GM23338 (cell line): ENCODE measurements at regions not wholly inside any gene's neighbourhood (a gene's known extent, or its start where the extent isn't known, plus 50 kb on each side); places are given as distances from the start of the nearest gene placed in this dataset.

ENCODE experiments used
- ATAC-seq: fragments of 200-7000 bp; cut with Tn5 transposase; 3 replicates; pipeline ENCODE4 v1.9.1; 2020
- DNase-seq: peaks from one replicate; pipeline ENCODE4 v3.0.0-alpha.2; 2015; ENCODE audit warnings: low spot score
- H2AFZ ChIP-seq: fragments of 200-600 bp; sonication (generic); 2 replicates; pipeline ENCODE4 v1.8.0; 2016; ENCODE audit warnings: antibody characterized with exemption, mild to moderate bottlenecking, moderate library complexity
- H3F3A ChIP-seq: fragments of 200-600 bp; sonication (generic); replicated peaks from 2 replicates; pipeline ENCODE4 v1.8.0; 2017; ENCODE audit warnings: antibody characterized with exemption, mixed run types, low read depth
- H3K27ac ChIP-seq: fragments of 200-600 bp; sonication (generic); 2 replicates; pipeline ENCODE4 v1.6.1; 2016; ENCODE audit warnings: low read depth
- H3K27me3 ChIP-seq: fragments of 200-600 bp; sonication (generic); 2 replicates; pipeline ENCODE4 v1.8.0; 2016; ENCODE audit warnings: mild to moderate bottlenecking, mixed run types, moderate library complexity; ENCODE audit not compliant: insufficient read depth
- H3K36me3 ChIP-seq: fragments of 200-600 bp; sonication (generic); 2 replicates; pipeline ENCODE4 v1.8.0; 2016; ENCODE audit warnings: mild to moderate bottlenecking; ENCODE audit not compliant: insufficient read depth
- H3K4me1 ChIP-seq: fragments of 200-600 bp; sonication (generic); 2 replicates; pipeline ENCODE4 v1.8.0; 2016; ENCODE audit warnings: mild to moderate bottlenecking, moderate library complexity; ENCODE audit not compliant: insufficient read depth
- H3K4me2 ChIP-seq: fragments of 200-600 bp; sonication (generic); 2 replicates; pipeline ENCODE4 v1.7.1; 2017; ENCODE audit warnings: mixed run types
- H3K4me3 ChIP-seq: fragments of 200-600 bp; sonication (generic); 2 replicates; pipeline ENCODE4 v1.6.1; 2016; ENCODE audit warnings: mixed run types
- H3K79me2 ChIP-seq: fragments of 200-600 bp; sonication (generic); replicated peaks from 2 replicates; pipeline ENCODE4 v1.8.0; 2017; ENCODE audit warnings: mild to moderate bottlenecking; ENCODE audit not compliant: insufficient read depth
- H3K9me2 ChIP-seq: fragments of 200-600 bp; sonication (generic); 2 replicates; pipeline ENCODE4 v1.8.0; 2017; ENCODE audit not compliant: insufficient read depth
- H4K20me1 ChIP-seq: fragments of 200-600 bp; sonication (generic); replicated peaks from 2 replicates; pipeline ENCODE4 v1.8.0; 2017; ENCODE audit warnings: mild to moderate bottlenecking; ENCODE audit not compliant: insufficient read depth
- H3K27ac Mint-ChIP-seq: 2 replicates; pipeline ENCODE4 v1.8.0; 2020; ENCODE audit warnings: inconsistent platforms, mild to moderate bottlenecking, moderate library complexity, mixed read lengths
- H3K27me3 Mint-ChIP-seq: 3 replicates; pipeline ENCODE4 v1.8.0; 2022; ENCODE audit warnings: low read depth, mild to moderate bottlenecking, moderate library complexity, mixed read lengths, inconsistent platforms; ENCODE audit not compliant: insufficient read depth, poor library complexity
- H3K36me3 Mint-ChIP-seq: 3 replicates; pipeline ENCODE4 v1.8.0; 2021; ENCODE audit warnings: low read depth, mild to moderate bottlenecking, inconsistent platforms, moderate library complexity, mixed read lengths
- H3K4me1 Mint-ChIP-seq: 3 replicates; pipeline ENCODE4 v1.8.0; 2020; ENCODE audit warnings: mild to moderate bottlenecking, inconsistent platforms, mixed read lengths
- H3K4me3 Mint-ChIP-seq: 3 replicates; pipeline ENCODE4 v1.8.0; 2021; ENCODE audit warnings: moderate library complexity, mild to moderate bottlenecking, inconsistent platforms, mixed read lengths
- H3K9me3 Mint-ChIP-seq: 3 replicates; pipeline ENCODE4 v1.8.0; 2020; ENCODE audit warnings: moderate library complexity, mild to moderate bottlenecking, inconsistent platforms, mixed read lengths
- CREB1 ChIP-seq: fragments of 250-450 bp; sonication (Bioruptor Pico); IDR thresholded peaks from 2 replicates; pipeline ENCODE4 v1.5.0; 2020; ENCODE audit warnings: low read depth, mild to moderate bottlenecking, moderate library complexity
- ETS1 ChIP-seq: IDR thresholded peaks from 2 replicates; pipeline ENCODE4 v1.6.1; 2016; ENCODE audit warnings: antibody characterized with exemption
- EZH2 ChIP-seq: fragments of 200-600 bp; sonication (generic); IDR thresholded peaks from one replicate; pipeline ENCODE4 v1.8.0; 2017; ENCODE audit warnings: antibody characterized with exemption, mild to moderate bottlenecking, low read depth; ENCODE audit not compliant: unreplicated experiment
- EZH2phosphoT487 ChIP-seq: fragments of 200-600 bp; sonication (generic); IDR thresholded peaks from one replicate; pipeline ENCODE4 v1.8.1; 2018; ENCODE audit warnings: antibody characterized with exemption; ENCODE audit not compliant: unreplicated experiment
- JUNB ChIP-seq: IDR thresholded peaks from one replicate; pipeline ENCODE4 v1.6.1; 2016; ENCODE audit warnings: antibody characterized with exemption; ENCODE audit not compliant: unreplicated experiment
- REST ChIP-seq: IDR thresholded peaks from one replicate; pipeline ENCODE4 v1.6.1; 2018; ENCODE audit warnings: antibody characterized with exemption; ENCODE audit not compliant: unreplicated experiment
- STAT1 ChIP-seq: IDR thresholded peaks from one replicate; pipeline ENCODE4 v1.6.1; 2016; ENCODE audit warnings: antibody characterized with exemption; ENCODE audit not compliant: unreplicated experiment
- ZNF114 ChIP-seq: fragments of 250-450 bp; sonication (Bioruptor Pico); IDR thresholded peaks from 2 replicates; pipeline ENCODE4 v1.5.0; 2020; ENCODE audit warnings: mild to moderate bottlenecking, moderate library complexity
- ZNF462 ChIP-seq: fragments of 250-450 bp; sonication (Bioruptor Pico); IDR thresholded peaks from 2 replicates; pipeline ENCODE4 v1.5.0; 2020; ENCODE audit warnings: mild to moderate bottlenecking, moderate library complexity

GRCh38 chr10:93215312-93215711, 141.6 kb downstream of the CYP26A1 start:
- Mint-ChIP-seq H3K27me3 (peaks cover 10% of the 10 kb centered on the region), H3K36me3 (no peaks in the 10 kb centered on the region), H3K4me3 (no peak overlapping the region), H3K4me1 (peaks cover 2% of the 10 kb centered on the region; the same call in 1 of the 3 replicates), H3K27ac (no peak overlapping the region), H3K9me3 (no peaks in the 10 kb centered on the region)
- ATAC-seq, result no peak
- no peak overlapping the region for H3K27ac ChIP-seq
- H3F3A ChIP-seq, result no peaks in the 10 kb centered on the region
- H2AFZ ChIP-seq, result no peak overlapping the region
- no peaks in the 10 kb centered on the region for H3K27me3 ChIP-seq
- no peak overlapping the region for H3K4me3 ChIP-seq
- no peaks in the 10 kb centered on the region for H3K4me1 ChIP-seq
- TF ChIP-seq EZH2phosphoT487 (no peak), ZNF462 (CRISPR knock-in tag) (no peak), JUNB (no peak)
- no peaks in the 10 kb centered on the region for H4K20me1 ChIP-seq
- H3K79me2 ChIP-seq, result no peaks in the 10 kb centered on the region
- peaks cover 11% of the 10 kb centered on the region for H3K9me2 ChIP-seq
- H3K36me3 ChIP-seq, result no peaks in the 10 kb centered on the region
- H3K4me2 ChIP-seq, result no peak overlapping the region
- no peak for DNase-seq

- Histone ChIP-seq H2AFZ (no peak overlapping the region; the same call in 1 of the 2 replicates), H3K36me3 (no peaks in the 10 kb centered on the region), H3K79me2 (no peaks in the 10 kb centered on the region), H4K20me1 (no peaks in the 10 kb centered on the region), H3K4me1 (no peaks in the 10 kb centered on the region), H3F3A (no peaks in the 10 kb centered on the region), H3K4me2 (no peak overlapping the region), H3K4me3 (no peak overlapping the region), H3K9me2 (peaks cover 8% of the 10 kb centered on the region), H3K27ac (no peak overlapping the region), H3K27me3 (no peaks in the 10 kb centered on the region)
- Mint-ChIP-seq H3K27ac (no peak overlapping the region), H3K4me1 (peaks cover 2% of the 10 kb centered on the region; the same call in 1 of the 3 replicates), H3K27me3 (peaks cover 10% of the 10 kb centered on the region), H3K36me3 (no peaks in the 10 kb centered on the region), H3K9me3 (no peaks in the 10 kb centered on the region), H3K4me3 (no peak overlapping the region)
- DNase-seq (no peak), ATAC-seq (no peak)
- TF ChIP-seq REST (no peak), CREB1 (no peak), ETS1 (no peak), ZNF114 (CRISPR knock-in tag) (no peak), JUNB (no peak), STAT1 (no peak), EZH2phosphoT487 (no peak), EZH2 (no peak)
These were observed 142.8 kb downstream of the CYP26A1 start for GRCh38 chr10:93216341-93216985.
